ENCODE measurements at regions not wholly inside any gene's neighbourhood (a gene's known extent, or its start where the extent isn't known, plus 50 kb on each side); places are given as distances from the start of the nearest gene placed in this dataset.

GRCh38 chr12:105706973-105707334, 376.5 kb downstream of the C12orf75 start:
- no peak for DNase-seq (ENCODE audit: extremely low spot score)
- ChIA-PET POLR2A (no interaction called here), CTCF (interaction anchor here (0.9 to 1.2 kb wide), 3 partner anchors 286 to 442 kb away, joined by 4 to 5 read pairs (median 4); no protein-coding TSS in a partner anchor)
- TF ChIP-seq, protein P1, sequence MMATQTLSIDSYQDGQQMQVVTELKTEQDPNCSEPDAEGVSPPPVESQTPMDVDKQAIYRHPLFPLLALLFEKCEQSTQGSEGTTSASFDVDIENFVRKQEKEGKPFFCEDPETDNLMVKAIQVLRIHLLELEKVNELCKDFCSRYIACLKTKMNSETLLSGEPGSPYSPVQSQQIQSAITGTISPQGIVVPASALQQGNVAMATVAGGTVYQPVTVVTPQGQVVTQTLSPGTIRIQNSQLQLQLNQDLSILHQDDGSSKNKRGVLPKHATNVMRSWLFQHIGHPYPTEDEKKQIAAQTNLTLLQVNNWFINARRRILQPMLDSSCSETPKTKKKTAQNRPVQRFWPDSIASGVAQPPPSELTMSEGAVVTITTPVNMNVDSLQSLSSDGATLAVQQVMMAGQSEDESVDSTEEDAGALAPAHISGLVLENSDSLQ (IDR thresholded peaks at IDR 0.05): no peak
- TF ChIP-seq LEF1 (IDR thresholded peaks at IDR 0.05; ENCODE audit: borderline replicate concordance): no peak
- no peak for TF ChIP-seq NFRKB (IDR thresholded peaks at IDR 0.05)
- no peak for TF ChIP-seq FOXK2 (IDR thresholded peaks at IDR 0.05)
- TF ChIP-seq SUZ12 (IDR thresholded peaks at IDR 0.05): no peak
- TF ChIP-seq ARNT (IDR thresholded peaks at IDR 0.05): no peak
- TF ChIP-seq TARDBP (IDR thresholded peaks at IDR 0.05): no peak
- TF ChIP-seq CTBP1 (IDR thresholded peaks at IDR 0.05; ENCODE audit: borderline replicate concordance): no peak
- TF ChIP-seq HDGF (IDR thresholded peaks at IDR 0.05; ENCODE audit: borderline replicate concordance): no peak
- TF ChIP-seq ZNF384 (IDR thresholded peaks at IDR 0.05): no peak
- TF ChIP-seq FOXM1 (IDR thresholded peaks at IDR 0.05; ENCODE audit: borderline replicate concordance): no peak
- TF ChIP-seq FOXA1 (IDR thresholded peaks at IDR 0.05): no peak

GRCh38 chr12:105713606-105714305, 383.3 kb downstream of the C12orf75 start:
- TF ChIP-seq FOXM1 (IDR thresholded peaks at IDR 0.05; ENCODE audit: borderline replicate concordance): no peak
- TF ChIP-seq HDGF (IDR thresholded peaks at IDR 0.05; ENCODE audit: borderline replicate concordance): no peak
- TF ChIP-seq LEF1 (IDR thresholded peaks at IDR 0.05; ENCODE audit: borderline replicate concordance): no peak
- TF ChIP-seq, protein P1 (IDR thresholded peaks at IDR 0.05): no peak
- TF ChIP-seq BHLHE40 (IDR thresholded peaks at IDR 0.05; ENCODE audit: borderline replicate concordance): no peak
- TF ChIP-seq ARNT (IDR thresholded peaks at IDR 0.05): no peak
- TF ChIP-seq FOXK2 (IDR thresholded peaks at IDR 0.05): no peak
- no peak for TF ChIP-seq SUZ12 (IDR thresholded peaks at IDR 0.05)
- no peak for TF ChIP-seq L3MBTL2 (conservative IDR thresholded peaks at IDR 0.05)
- TF ChIP-seq ELF4 (IDR thresholded peaks at IDR 0.05): no peak
- TF ChIP-seq CTBP1 (IDR thresholded peaks at IDR 0.05; ENCODE audit: borderline replicate concordance): no peak
- CTCF ChIA-PET: interaction anchor here (2.1 kb wide), 1 partner anchor 8 kb away, joined by 6 read pairs; no protein-coding TSS in a partner anchor
- POLR2A ChIA-PET: no interaction called here
- no peak for DNase-seq (ENCODE audit: extremely low spot score)

DNA sequence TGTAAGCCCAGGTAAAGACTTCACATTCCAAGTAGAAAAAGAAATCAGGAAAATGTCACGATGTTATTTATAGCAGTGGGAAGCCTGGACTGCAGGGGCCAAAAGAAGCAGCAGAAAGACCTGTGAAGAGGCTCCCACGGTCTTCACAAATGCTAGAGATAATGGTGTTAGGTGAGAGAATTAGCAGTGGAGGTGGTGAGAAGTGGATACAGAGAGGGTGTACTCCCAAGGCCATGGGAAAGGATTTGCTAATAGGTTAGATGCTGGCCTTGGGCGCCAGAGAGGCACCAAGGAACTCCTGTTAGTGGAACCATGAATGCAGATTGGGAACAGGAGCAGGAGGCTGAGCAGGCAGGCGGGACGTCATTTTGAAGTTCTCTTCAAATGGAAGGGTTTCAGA, 386.1 kb downstream of the C12orf75 start:
- no peak for DNase-seq (ENCODE audit: extremely low spot score)
- ChIA-PET POLR2A (no interaction called here), CTCF (no interaction called here)
- no peak for TF ChIP-seq TARDBP (IDR thresholded peaks at IDR 0.05)
- TF ChIP-seq LEF1 (IDR thresholded peaks at IDR 0.05; ENCODE audit: borderline replicate concordance): no peak
- TF ChIP-seq FOXK2 (IDR thresholded peaks at IDR 0.05): no peak
- TF ChIP-seq ZNF384 (IDR thresholded peaks at IDR 0.05): no peak
- TF ChIP-seq ELF4 (IDR thresholded peaks at IDR 0.05): no peak
- TF ChIP-seq L3MBTL2 (conservative IDR thresholded peaks at IDR 0.05): no peak
- TF ChIP-seq SUZ12 (IDR thresholded peaks at IDR 0.05): no peak
- no peak for TF ChIP-seq NFRKB (IDR thresholded peaks at IDR 0.05)
- TF ChIP-seq FOXM1 (IDR thresholded peaks at IDR 0.05; ENCODE audit: borderline replicate concordance): no peak
- TF ChIP-seq HDGF (IDR thresholded peaks at IDR 0.05; ENCODE audit: borderline replicate concordance): no peak

GRCh38 chr12:105721051-105721825, 390.7 kb downstream of the C12orf75 start:
- TF ChIP-seq, protein P1 (IDR thresholded peaks at IDR 0.05): no peak
- TF ChIP-seq FOXM1 (IDR thresholded peaks at IDR 0.05; ENCODE audit: borderline replicate concordance) (no peak), ELF4 (IDR thresholded peaks at IDR 0.05) (no peak), FOXK2 (IDR thresholded peaks at IDR 0.05) (no peak), HDGF (IDR thresholded peaks at IDR 0.05; ENCODE audit: borderline replicate concordance) (no peak), FOXA1 (IDR thresholded peaks at IDR 0.05) (no peak), LEF1 (IDR thresholded peaks at IDR 0.05; ENCODE audit: borderline replicate concordance) (no peak), TARDBP (IDR thresholded peaks at IDR 0.05) (no peak), ARNT (IDR thresholded peaks at IDR 0.05) (no peak), CTBP1 (IDR thresholded peaks at IDR 0.05; ENCODE audit: borderline replicate concordance) (no peak), BHLHE40 (IDR thresholded peaks at IDR 0.05; ENCODE audit: borderline replicate concordance) (no peak), SP1 (IDR thresholded peaks at IDR 0.05) (no peak)
- ChIA-PET CTCF (no interaction called here), POLR2A (no interaction called here)
- DNase-seq (ENCODE audit: extremely low spot score): no peak

- CTCF ChIA-PET: no interaction called here
- POLR2A ChIA-PET: no interaction called here
- no peak for DNase-seq (ENCODE audit: extremely low spot score)
- TF ChIP-seq SUZ12 (IDR thresholded peaks at IDR 0.05) (no peak), BHLHE40 (IDR thresholded peaks at IDR 0.05; ENCODE audit: borderline replicate concordance) (no peak), ELF4 (IDR thresholded peaks at IDR 0.05) (no peak), SP1 (IDR thresholded peaks at IDR 0.05) (no peak), LEF1 (IDR thresholded peaks at IDR 0.05; ENCODE audit: borderline replicate concordance) (no peak), FOXK2 (IDR thresholded peaks at IDR 0.05) (no peak), TARDBP (IDR thresholded peaks at IDR 0.05) (no peak), CTBP1 (IDR thresholded peaks at IDR 0.05; ENCODE audit: borderline replicate concordance) (no peak), L3MBTL2 (conservative IDR thresholded peaks at IDR 0.05) (no peak), ARNT (IDR thresholded peaks at IDR 0.05) (no peak), NFRKB (IDR thresholded peaks at IDR 0.05) (no peak), HDGF (IDR thresholded peaks at IDR 0.05; ENCODE audit: borderline replicate concordance) (no peak), ZNF384 (IDR thresholded peaks at IDR 0.05) (no peak)
- TF ChIP-seq, protein P1 (IDR thresholded peaks at IDR 0.05): no peak
Measured at GRCh38 chr12:105721891-105722290, 391.4 kb downstream of the C12orf75 start.
